Cardiac fibroblast (primary cell): ENCODE measurements at regions not wholly inside any gene's neighbourhood (a gene's known extent, or its start where the extent isn't known, plus 50 kb on each side); places are given as distances from the start of the nearest gene placed in this dataset.

Source experiments
- DNase-seq, 2 donors: peaks; one replicate each; pipeline versions ENCODE4 v3.0.0 to v3.0.0-alpha.2; 2010; ENCODE audit warnings: low read depth in 2 of 2
- H3K4me3 ChIP-seq, 2 donors: replicated peaks in 1 of 2; 1 replicate in 1 of 2; 2 replicates in 1 of 2; pipeline ENCODE4 v1.5.1; 2011; ENCODE audit warnings: low read depth in 2 of 2, low read length in 2 of 2, mild to moderate bottlenecking in 2 of 2, moderate library complexity in 1 of 2
- CTCF ChIP-seq: IDR thresholded peaks from one replicate; pipeline ENCODE4 v1.5.1; 2011; ENCODE audit warnings: low read depth, mild to moderate bottlenecking, low read length, inconsistent platforms

DNA sequence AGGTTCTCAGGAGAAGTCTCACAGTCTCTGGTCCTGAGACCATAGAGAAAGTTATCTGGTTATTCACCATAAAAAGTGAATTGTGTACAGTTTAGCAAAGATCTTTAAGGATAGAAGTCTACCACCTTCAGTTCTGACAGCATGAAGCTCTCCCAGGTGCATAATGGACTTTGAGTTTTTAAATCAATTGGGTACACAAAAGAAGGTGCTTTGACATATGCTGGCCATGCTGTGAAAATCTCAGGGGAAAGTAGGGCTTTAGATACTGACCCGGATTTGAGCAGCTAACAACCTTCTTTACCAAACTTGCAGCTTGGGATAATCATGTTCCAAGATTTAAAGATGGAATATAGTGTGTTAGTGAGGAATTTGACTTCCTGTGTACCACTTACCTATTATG, 264.2 kb downstream of the ZSWIM6 start:
- no peak overlapping the region for H3K4me3 ChIP-seq
- no peak for TF ChIP-seq CTCF
- DNase-seq, result no peak

- no peak overlapping the region for H3K4me3 ChIP-seq
- no peak for DNase-seq
- no peak for TF ChIP-seq CTCF
These were observed 265.6 kb downstream of the ZSWIM6 start for GRCh38 chr5:61597684-61598083.

DNA sequence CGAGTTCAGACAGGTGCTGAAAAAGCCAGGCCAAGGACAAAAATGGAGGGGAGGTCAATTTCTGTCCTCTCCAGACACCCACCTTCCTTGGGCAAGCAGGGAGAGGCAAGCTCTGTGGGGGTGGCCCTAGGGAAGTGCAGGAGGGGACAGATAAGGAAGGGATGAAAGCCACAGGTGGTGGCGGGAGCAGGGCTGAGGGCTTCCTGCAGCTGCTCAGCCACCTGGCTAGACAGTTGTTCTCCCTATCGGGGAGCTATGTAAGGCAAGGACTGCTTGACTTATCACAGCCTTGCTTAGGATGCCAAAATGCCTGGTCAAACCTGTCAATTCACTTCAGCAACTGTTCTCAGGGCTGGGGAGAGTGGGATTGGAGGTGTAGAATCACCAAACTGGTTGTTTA, 266.1 kb downstream of the ZSWIM6 start:
- no peak for DNase-seq
- TF ChIP-seq CTCF, result no peak
- no peak overlapping the region for H3K4me3 ChIP-seq

GRCh38 chr5:61599370-61600122, 267.5 kb downstream of the ZSWIM6 start:
- peak; percentile 28 to 46 for DNase-seq
- TF ChIP-seq CTCF, result no peak
- H3K4me3 ChIP-seq, result no peak overlapping the region

GRCh38 chr5:61600123-61600444, 268.0 kb downstream of the ZSWIM6 start:
- TF ChIP-seq CTCF, result no peak
- DNase-seq, result no peak
- no peak overlapping the region for H3K4me3 ChIP-seq

GRCh38 chr5:61600945-61601511, 269.0 kb downstream of the ZSWIM6 start:
- no peak for TF ChIP-seq CTCF
- H3K4me3 ChIP-seq, result no peak overlapping the region
- DNase-seq, result peak in 1 of 2 donors; percentile 46
